ENCODE measurements at regions not wholly inside any gene's neighbourhood (a gene's known extent, or its start where the extent isn't known, plus 50 kb on each side); places are given as distances from the start of the nearest gene placed in this dataset.

DNA sequence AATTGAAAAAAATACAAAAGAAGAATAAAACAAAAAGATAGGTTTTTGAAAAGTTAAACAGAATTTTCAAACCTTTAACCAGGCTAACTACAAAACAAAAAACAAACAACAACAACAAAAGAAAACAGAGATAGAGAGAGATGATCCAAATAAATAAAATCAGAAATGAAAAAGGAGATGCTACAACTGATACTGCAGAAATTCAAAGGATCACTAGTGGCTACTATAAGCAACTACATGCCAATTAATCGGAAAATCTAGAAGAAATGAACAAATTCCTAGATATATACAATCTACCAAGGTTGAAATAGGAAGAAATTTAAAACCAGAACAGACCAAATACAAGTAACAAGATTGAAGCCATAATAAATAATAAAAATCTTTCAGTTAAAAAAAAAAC, 326.8 kb upstream of the VSTM2A start:
- TF ChIP-seq, protein P1, sequence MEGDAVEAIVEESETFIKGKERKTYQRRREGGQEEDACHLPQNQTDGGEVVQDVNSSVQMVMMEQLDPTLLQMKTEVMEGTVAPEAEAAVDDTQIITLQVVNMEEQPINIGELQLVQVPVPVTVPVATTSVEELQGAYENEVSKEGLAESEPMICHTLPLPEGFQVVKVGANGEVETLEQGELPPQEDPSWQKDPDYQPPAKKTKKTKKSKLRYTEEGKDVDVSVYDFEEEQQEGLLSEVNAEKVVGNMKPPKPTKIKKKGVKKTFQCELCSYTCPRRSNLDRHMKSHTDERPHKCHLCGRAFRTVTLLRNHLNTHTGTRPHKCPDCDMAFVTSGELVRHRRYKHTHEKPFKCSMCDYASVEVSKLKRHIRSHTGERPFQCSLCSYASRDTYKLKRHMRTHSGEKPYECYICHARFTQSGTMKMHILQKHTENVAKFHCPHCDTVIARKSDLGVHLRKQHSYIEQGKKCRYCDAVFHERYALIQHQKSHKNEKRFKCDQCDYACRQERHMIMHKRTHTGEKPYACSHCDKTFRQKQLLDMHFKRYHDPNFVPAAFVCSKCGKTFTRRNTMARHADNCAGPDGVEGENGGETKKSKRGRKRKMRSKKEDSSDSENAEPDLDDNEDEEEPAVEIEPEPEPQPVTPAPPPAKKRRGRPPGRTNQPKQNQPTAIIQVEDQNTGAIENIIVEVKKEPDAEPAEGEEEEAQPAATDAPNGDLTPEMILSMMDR (IDR thresholded peaks at IDR 0.05; ENCODE audit: low read depth, low read length): no peak
- no peak for TF ChIP-seq EZH2phosphoT487 (IDR thresholded peaks at IDR 0.05; ENCODE audit: low read depth)

Data from OCI-LY3 (cell line).